ENCODE measurements at regions not wholly inside any gene's neighbourhood (a gene's known extent, or its start where the extent isn't known, plus 50 kb on each side); places are given as distances from the start of the nearest gene placed in this dataset.

GRCh38 chr6:119637768-119638167 lies 288.2 kb upstream of the MAN1A1 start:
- TF ChIP-seq CTCF (conservative IDR thresholded peaks at IDR 0.05; ENCODE audit: low read depth, low read length) (no peak), EZH2 (IDR thresholded peaks at IDR 0.05; ENCODE audit: borderline replicate concordance, low read depth, low read length, poor library complexity, severe bottlenecking) (no peak)
